GM23248 (cell line): ENCODE measurements at regions not wholly inside any gene's neighbourhood (a gene's known extent, or its start where the extent isn't known, plus 50 kb on each side); places are given as distances from the start of the nearest gene placed in this dataset.

Source experiments
- DNase-seq: peaks from one replicate; pipeline ENCODE4 v3.0.0-alpha.2; 2015
- H2AFZ ChIP-seq: fragments of 200-600 bp; sonication (generic); 2 replicates; pipeline ENCODE4 v1.6.1; 2016; ENCODE audit warnings: antibody characterized with exemption
- H3F3A ChIP-seq: fragments of 200-600 bp; sonication (generic); 2 replicates; pipeline ENCODE4 v1.6.1; 2016; ENCODE audit warnings: mild to moderate bottlenecking, antibody characterized with exemption, mixed run types; ENCODE audit not compliant: insufficient read depth
- H3K27ac ChIP-seq: fragments of 200-600 bp; sonication (generic); 2 replicates; pipeline ENCODE4 v1.5.1; 2016; ENCODE audit warnings: mild to moderate bottlenecking
- H3K27me3 ChIP-seq: fragments of 200-600 bp; sonication (generic); replicated peaks from 2 replicates; pipeline ENCODE4 v1.6.1; 2016; ENCODE audit warnings: mild to moderate bottlenecking; ENCODE audit not compliant: insufficient read depth
- H3K36me3 ChIP-seq: fragments of 200-600 bp; sonication (generic); 2 replicates; pipeline ENCODE4 v1.6.1; 2016; ENCODE audit warnings: low read depth, mild to moderate bottlenecking
- H3K4me1 ChIP-seq: fragments of 200-600 bp; sonication (generic); 2 replicates; pipeline ENCODE4 v1.6.1; 2016; ENCODE audit warnings: mild to moderate bottlenecking; ENCODE audit not compliant: insufficient read depth
- H3K4me2 ChIP-seq: fragments of 200-600 bp; sonication (generic); one replicate; pipeline ENCODE4 v1.6.1; 2016; ENCODE audit warnings: mild to moderate bottlenecking; ENCODE audit not compliant: unreplicated experiment
- H3K4me3 ChIP-seq: fragments of 200-600 bp; sonication (generic); 2 replicates; pipeline ENCODE4 v1.5.1; 2016; ENCODE audit warnings: mild to moderate bottlenecking
- H3K79me2 ChIP-seq: fragments of 200-600 bp; sonication (generic); 2 replicates; pipeline ENCODE4 v1.6.1; 2016; ENCODE audit warnings: mild to moderate bottlenecking; ENCODE audit not compliant: insufficient read depth
- H3K9ac ChIP-seq: fragments of 200-600 bp; sonication (generic); 2 replicates; pipeline ENCODE4 v1.6.1; 2016; ENCODE audit warnings: mild to moderate bottlenecking
- H3K9me2 ChIP-seq: fragments of 200-600 bp; sonication (generic); 2 replicates; pipeline ENCODE4 v1.6.1; 2016; ENCODE audit warnings: mixed run types, mild to moderate bottlenecking, moderate library complexity; ENCODE audit not compliant: insufficient read depth
- H3K9me3 ChIP-seq: fragments of 200-600 bp; sonication (generic); one replicate; pipeline ENCODE4 v1.6.1; 2017; ENCODE audit warnings: low read depth
- H4K20me1 ChIP-seq: fragments of 200-600 bp; sonication (generic); 2 replicates; pipeline ENCODE4 v1.6.0; 2016; ENCODE audit not compliant: insufficient read depth
- EZH2 ChIP-seq: fragments of 200-600 bp; sonication (generic); IDR thresholded peaks from 2 replicates; pipeline ENCODE4 v1.6.1; 2018; ENCODE audit warnings: antibody characterized with exemption, mild to moderate bottlenecking; ENCODE audit not compliant: insufficient read depth, poor library complexity, severe bottlenecking
- EZH2phosphoT487 ChIP-seq: fragments of 200-600 bp; sonication (generic); IDR thresholded peaks from 2 replicates; pipeline ENCODE4 v1.6.1; 2018; ENCODE audit warnings: antibody characterized with exemption, moderate library complexity, mild to moderate bottlenecking, low read depth; ENCODE audit not compliant: insufficient read depth
- WGBS, 2 experiments: methylation state at CpG; one replicate each; pipeline ENCODE4 v1.1.6; 2015 to 2017; ENCODE audit warnings: low lambda C conversion rate in 2 of 2, low coverage in 1 of 2; ENCODE audit errors: missing lambda C conversion rate in 2 of 2; 5-methylcytosine and 5-hydroxymethylcytosine counted together
- in situ Hi-C: fragments of 300-500 bp; cut with MboI; formaldehyde crosslinking; loops from 2 replicates; pipeline ENCODE4 v1.15.0; 2020

- Histone ChIP-seq H3K9ac (no peak overlapping the region), H3K9me2 (no peaks in the 10 kb centered on the region), H3K79me2 (no peaks in the 10 kb centered on the region), H3K27me3 (no peaks in the 10 kb centered on the region; the same call in 1 of the 2 replicates), H2AFZ (no peak overlapping the region), H3F3A (no peaks in the 10 kb centered on the region), H3K4me3 (no peak overlapping the region), H4K20me1 (no peaks in the 10 kb centered on the region), H3K4me1 (no peaks in the 10 kb centered on the region), H3K27ac (no peak overlapping the region), H3K4me2 (no peak overlapping the region), H3K36me3 (no peaks in the 10 kb centered on the region), H3K9me3 (no peaks in the 10 kb centered on the region)
- peak; percentile 1 for DNase-seq
- TF ChIP-seq EZH2 (no peak), EZH2phosphoT487 (no peak)
- 43 to 44% methylated on average over 3 of the region's 3 CpGs for WGBS, 2 experiments
- in situ Hi-C loops: no loop called here
These were observed 315.0 kb downstream of the JRKL start for GRCh38 chr11:96704847-96705246.

- H3K36me3 ChIP-seq: no peaks in the 10 kb centered on the region
- DNase-seq: no peak
- H4K20me1 ChIP-seq: no peaks in the 10 kb centered on the region
- no peaks in the 10 kb centered on the region for H3K9me3 ChIP-seq
- H3F3A ChIP-seq: no peaks in the 10 kb centered on the region
- no peak overlapping the region for H3K4me2 ChIP-seq
- H3K79me2 ChIP-seq: no peaks in the 10 kb centered on the region
- no peak overlapping the region for H3K27ac ChIP-seq
- H3K4me1 ChIP-seq: no peaks in the 10 kb centered on the region
- in situ Hi-C loops: no loop called here
- no peak for TF ChIP-seq EZH2phosphoT487
- no peak for TF ChIP-seq EZH2
- H3K9ac ChIP-seq: no peak overlapping the region
- H2AFZ ChIP-seq: no peak overlapping the region
- H3K4me3 ChIP-seq: no peak overlapping the region
- no peaks in the 10 kb centered on the region; the same call in 1 of the 2 replicates for H3K27me3 ChIP-seq
- WGBS, 2 experiments: 28 to 29% methylated on average over 3 of the region's 3 CpGs
- H3K9me2 ChIP-seq: no peaks in the 10 kb centered on the region
These were observed 316.9 kb downstream of the JRKL start for GRCh38 chr11:96706761-96707160.

- no peak overlapping the region for H3K27ac ChIP-seq
- no peak overlapping the region for H3K9ac ChIP-seq
- no peak overlapping the region for H2AFZ ChIP-seq
- no peak overlapping the region for H3K4me2 ChIP-seq
- in situ Hi-C loops: no loop called here
- no peak for DNase-seq
- no peaks in the 10 kb centered on the region for H3K4me1 ChIP-seq
- no peaks in the 10 kb centered on the region for H4K20me1 ChIP-seq
- H3K36me3 ChIP-seq: no peaks in the 10 kb centered on the region
- H3K9me3 ChIP-seq: no peaks in the 10 kb centered on the region
- no peak overlapping the region for H3K4me3 ChIP-seq
- no peaks in the 10 kb centered on the region for H3K9me2 ChIP-seq
- TF ChIP-seq EZH2 (no peak), EZH2phosphoT487 (no peak)
- H3F3A ChIP-seq: no peaks in the 10 kb centered on the region
- H3K79me2 ChIP-seq: no peaks in the 10 kb centered on the region
- no peaks in the 10 kb centered on the region; the same call in 1 of the 2 replicates for H3K27me3 ChIP-seq
These were observed 317.5 kb downstream of the JRKL start for GRCh38 chr11:96707273-96707672.

- no peak overlapping the region for H2AFZ ChIP-seq
- no peaks in the 10 kb centered on the region for H3K4me1 ChIP-seq
- TF ChIP-seq EZH2phosphoT487 (no peak), EZH2 (no peak)
- no peak for DNase-seq
- no peaks in the 10 kb centered on the region for H3F3A ChIP-seq
- H3K4me3 ChIP-seq: no peak overlapping the region
- H3K79me2 ChIP-seq: no peaks in the 10 kb centered on the region
- no peaks in the 10 kb centered on the region for H3K9me3 ChIP-seq
- H3K9ac ChIP-seq: no peak overlapping the region
- H3K27me3 ChIP-seq: no peaks in the 10 kb centered on the region; the same call in 1 of the 2 replicates
- 30 to 38% methylated on average over 4 of the region's 4 CpGs for WGBS, 2 experiments
- H3K36me3 ChIP-seq: no peaks in the 10 kb centered on the region
- in situ Hi-C loops: no loop called here
- no peaks in the 10 kb centered on the region for H4K20me1 ChIP-seq
- H3K9me2 ChIP-seq: no peaks in the 10 kb centered on the region
- H3K27ac ChIP-seq: no peak overlapping the region
- H3K4me2 ChIP-seq: no peak overlapping the region
These were observed 318.5 kb downstream of the JRKL start for GRCh38 chr11:96708219-96708878.

- Histone ChIP-seq H3K9me3 (no peaks in the 10 kb centered on the region), H3K4me1 (no peaks in the 10 kb centered on the region), H3F3A (no peaks in the 10 kb centered on the region), H3K27me3 (no peaks in the 10 kb centered on the region), H3K79me2 (no peaks in the 10 kb centered on the region), H3K9ac (no peak overlapping the region), H3K36me3 (no peaks in the 10 kb centered on the region), H3K27ac (no peak overlapping the region), H4K20me1 (no peaks in the 10 kb centered on the region), H2AFZ (no peak overlapping the region), H3K9me2 (no peaks in the 10 kb centered on the region), H3K4me3 (no peak overlapping the region), H3K4me2 (no peak overlapping the region)
- WGBS, 2 experiments: 53 to 61% methylated on average over 2 of the region's 2 CpGs
- in situ Hi-C loops: no loop called here
- TF ChIP-seq EZH2 (no peak), EZH2phosphoT487 (no peak)
- no peak for DNase-seq
These were observed 323.5 kb downstream of the JRKL start for GRCh38 chr11:96713301-96713700.
